SH-SY5Y (cell line): ENCODE measurements at regions not wholly inside any gene's neighbourhood (a gene's known extent, or its start where the extent isn't known, plus 50 kb on each side); places are given as distances from the start of the nearest gene placed in this dataset.

Experiments used
- GATA2 ChIP-seq: IDR thresholded peaks from 2 replicates; pipeline ENCODE4 v1.6.1; 2011; ENCODE audit warnings: mild to moderate bottlenecking, low read depth, low read length
- GATA3 ChIP-seq: IDR thresholded peaks from 2 replicates; pipeline ENCODE4 v1.6.1; 2011; ENCODE audit warnings: low read depth, mild to moderate bottlenecking, low read length, moderate library complexity

GRCh38 chr3:14329842-14330241 is 72.6 kb upstream of the SLC6A6 start:
- TF ChIP-seq GATA3 (no peak), GATA2 (no peak)

- TF ChIP-seq GATA3 (no peak), GATA2 (no peak)
Observed at GRCh38 chr3:14330508-14330907, 71.9 kb upstream of the SLC6A6 start.

- TF ChIP-seq GATA2 (no peak), GATA3 (no peak)
Observed at GRCh38 chr3:14331251-14331650, 71.2 kb upstream of the SLC6A6 start.

GRCh38 chr3:14332392-14332791 is 70.0 kb upstream of the SLC6A6 start:
- TF ChIP-seq GATA2 (no peak), GATA3 (no peak)

- TF ChIP-seq GATA2 (no peak), GATA3 (no peak)
Observed at GRCh38 chr3:14333215-14333614, 69.2 kb upstream of the SLC6A6 start.

- TF ChIP-seq GATA2 (no peak), GATA3 (no peak)
Observed at GRCh38 chr3:14333621-14334020, 68.8 kb upstream of the SLC6A6 start.

GRCh38 chr3:14334136-14334535 is 68.3 kb upstream of the SLC6A6 start:
- TF ChIP-seq GATA2 (no peak), GATA3 (no peak)

GRCh38 chr3:14334936-14335335 is 67.5 kb upstream of the SLC6A6 start:
- TF ChIP-seq GATA2, result no peak
- no peak for TF ChIP-seq GATA3

GRCh38 chr3:14335774-14336748 is 66.3 kb upstream of the SLC6A6 start:
- no peak for TF ChIP-seq GATA2
- TF ChIP-seq GATA3, result no peak

GRCh38 chr3:14336749-14337598 is 65.4 kb upstream of the SLC6A6 start:
- TF ChIP-seq GATA2, result no peak
- no peak for TF ChIP-seq GATA3

- TF ChIP-seq GATA3 (no peak), GATA2 (no peak)
Observed at GRCh38 chr3:14337828-14338227, 64.6 kb upstream of the SLC6A6 start.

GRCh38 chr3:14338242-14338641 is 64.2 kb upstream of the SLC6A6 start:
- TF ChIP-seq GATA2, result no peak
- TF ChIP-seq GATA3, result no peak

GRCh38 chr3:14338898-14339458 is 63.4 kb upstream of the SLC6A6 start:
- no peak for TF ChIP-seq GATA2
- TF ChIP-seq GATA3, result no peak
